K562 (cell line): ENCODE measurements at regions not wholly inside any gene's neighbourhood (a gene's known extent, or its start where the extent isn't known, plus 50 kb on each side); places are given as distances from the start of the nearest gene placed in this dataset.

Experiments used
- BRF2 ChIP-seq: IDR thresholded peaks from 3 replicates; pipeline ENCODE4 v1.6.1; 2011; ENCODE audit warnings: borderline replicate concordance, mild to moderate bottlenecking; ENCODE audit not compliant: insufficient read length, insufficient read depth
- DIDO1 ChIP-seq: fragments of 450-650 bp; IDR thresholded peaks from 2 replicates; pipeline ENCODE4 v1.6.1; 2016; ENCODE audit warnings: low read depth, missing biosample characterization, missing genetic modification characterization
- EGR1 ChIP-seq: fragments of 450-650 bp; conservative IDR thresholded peaks from 2 replicates; pipeline ENCODE4 v1.6.1; 2017; ENCODE audit warnings: mild to moderate bottlenecking
- ETV1 ChIP-seq: fragments of 450-650 bp; conservative IDR thresholded peaks from 2 replicates; pipeline ENCODE4 v1.6.1; 2016; ENCODE audit warnings: missing genetic modification characterization, control low read depth, low read depth, missing compliant biosample characterization
- ETV5 ChIP-seq: sonication (generic); formaldehyde crosslinking; IDR thresholded peaks from 2 replicates; pipeline ENCODE4 v1.4.0; 2020; ENCODE audit warnings: low read depth, mild to moderate bottlenecking, missing genetic modification reagents
- FOXP1 ChIP-seq: sonication (generic); formaldehyde crosslinking; IDR thresholded peaks from 2 replicates; pipeline ENCODE4 v1.8.0; 2022; ENCODE audit warnings: mild to moderate bottlenecking, missing genetic modification reagents
- HLTF ChIP-seq: fragments of 450-650 bp; IDR thresholded peaks from 2 replicates; pipeline ENCODE4 v1.6.1; 2016
- HNRNPLL ChIP-seq: fragments of 200-400 bp; formaldehyde crosslinking; IDR thresholded peaks from 2 replicates; pipeline ENCODE4 v1.6.1; 2017; ENCODE audit warnings: low read length, low read depth, mild to moderate bottlenecking; ENCODE audit not compliant: poor library complexity, severe bottlenecking
- KDM1A ChIP-seq, 2 experiments: fragments of 450-650 bp; IDR thresholded peaks; 2 replicates each; pipeline ENCODE4 v1.6.1; 2016; ENCODE audit warnings: mild to moderate bottlenecking in 2 of 2
- MED1 ChIP-seq: sonication (generic); formaldehyde crosslinking; IDR thresholded peaks from 2 replicates; pipeline ENCODE4 v1.8.1; 2023; ENCODE audit warnings: missing genetic modification reagents, borderline replicate concordance
- PHB2 ChIP-seq: fragments of 450-650 bp; IDR thresholded peaks from 2 replicates; pipeline ENCODE4 v1.6.1; 2017; ENCODE audit warnings: low read depth
- PHF8 ChIP-seq: fragments of 200-600 bp; sonication (generic); IDR thresholded peaks from 2 replicates; pipeline ENCODE4 v1.6.1; 2012; ENCODE audit warnings: mixed run types, mild to moderate bottlenecking, inconsistent platforms, low read length, moderate library complexity, borderline replicate concordance
- PPARD ChIP-seq: fragments of 250-450 bp; sonication (Bioruptor Pico); IDR thresholded peaks from 2 replicates; pipeline ENCODE4 v1.8.0; 2022; ENCODE audit warnings: inconsistent platforms, mild to moderate bottlenecking, moderate library complexity
- PTBP1 ChIP-seq: fragments of 200-400 bp; formaldehyde crosslinking; IDR thresholded peaks from 2 replicates; pipeline ENCODE4 v1.6.1; 2017; ENCODE audit warnings: low read depth, low read length
- RBM39 ChIP-seq: fragments of 200-400 bp; formaldehyde crosslinking; optimal IDR thresholded peaks from 2 replicates; pipeline ENCODE3; 2018; ENCODE audit warnings: low read depth, low read length
- RFX1 ChIP-seq: fragments of 450-650 bp; IDR thresholded peaks from 2 replicates; pipeline ENCODE4 v1.6.1; 2016; ENCODE audit warnings: mild to moderate bottlenecking, moderate library complexity
- TAF1 ChIP-seq: IDR thresholded peaks from 2 replicates; pipeline ENCODE4 v1.6.1; 2011; ENCODE audit warnings: mild to moderate bottlenecking, low read length, moderate library complexity; ENCODE audit not compliant: insufficient read depth, control insufficient read depth, severe bottlenecking; ENCODE audit errors: extremely low read depth
- TAF7 ChIP-seq: fragments of 450-650 bp; IDR thresholded peaks from 2 replicates; pipeline ENCODE4 v1.6.1; 2016; ENCODE audit warnings: missing genetic modification characterization, missing compliant biosample characterization
- ZBTB1 ChIP-seq: sonication (generic); formaldehyde crosslinking; IDR thresholded peaks from 2 replicates; pipeline ENCODE4 v1.8.1; 2023; ENCODE audit warnings: missing genetic modification reagents, low read depth, mild to moderate bottlenecking, borderline replicate concordance
- ZNF239 ChIP-seq: fragments of 250-450 bp; sonication (Bioruptor Pico); IDR thresholded peaks from 2 replicates; pipeline ENCODE4 v1.4.0; 2020; ENCODE audit warnings: mild to moderate bottlenecking
- ZNF431 ChIP-seq: sonication (generic); formaldehyde crosslinking; IDR thresholded peaks from 2 replicates; pipeline ENCODE4 v1.8.0; 2022; ENCODE audit warnings: mild to moderate bottlenecking, missing genetic modification reagents
- ZNF518B ChIP-seq: fragments of 250-450 bp; sonication (Bioruptor Pico); IDR thresholded peaks from 2 replicates; pipeline ENCODE4 v1.5.0; 2021; ENCODE audit warnings: mild to moderate bottlenecking, moderate library complexity
- ZNF639 ChIP-seq, 2 experiments: fragments of 200-800 bp in 1 of 2; sonication (Bioruptor generic) in 1 of 2; sonication (generic) in 1 of 2; formaldehyde crosslinking in 1 of 2; IDR thresholded peaks in 1 of 2; conservative IDR thresholded peaks in 1 of 2; 2 replicates each; pipeline versions ENCODE4 v1.5.0 to v1.6.1; 2016 to 2020; ENCODE audit warnings: missing compliant biosample characterization in 1 of 2, missing genetic modification characterization in 1 of 2, missing genetic modification reagents in 1 of 2

GRCh38 chr1:222465211-222466041, 82.5 kb downstream of the HHIPL2 start (continued):
- TF ChIP-seq ZNF239 (CRISPR knock-in tag) (0 out of 2 replicates have a peak, but pooled peaks have one; percentile 17), PHB2 (no peak), DIDO1 (tag) (peak; percentile 58), FOXP1 (CRISPR knock-in tag) (peak; percentile 98), TAF1 (peak; percentile 47), ZBTB1 (CRISPR knock-in tag) (peak; percentile 73), ZNF518B (CRISPR knock-in tag) (no peak), HLTF (peak; percentile 13; the same call in 1 of the 2 replicates), RBM39 (no peak), RFX1 (no peak), TAF7 (tag) (peak; percentile 69; the same call in 1 of the 2 replicates), ZNF431 (CRISPR knock-in tag) (peak; percentile 83), PTBP1 (0 out of 2 replicates have a peak, but pooled peaks have one; percentile 74), MED1 (CRISPR knock-in tag) (no peak), ZNF639 (CRISPR knock-in tag; conservative IDR thresholded peaks at IDR 0.05 in 1 of 2, IDR thresholded peaks at IDR 0.05 in 1 of 2) (peak in 1 of 2 experiments; percentile 83; a peak in 2 of 4 replicates), PPARD (no peak), KDM1A (IDR thresholded peaks at IDR 0.05) (no peak), ETV5 (CRISPR knock-in tag) (peak; percentile 59), ETV1 (tag) (peak; percentile 32), BRF2 (no peak), PHF8 (peak; percentile 63; the same call in 1 of the 2 replicates), EGR1 (no peak), HNRNPLL (peak; percentile 88)
